HPDE6-E6E7 (cell line): ENCODE measurements at regions not wholly inside any gene's neighbourhood (a gene's known extent, or its start where the extent isn't known, plus 50 kb on each side); places are given as distances from the start of the nearest gene placed in this dataset.

Source experiments
- DNase-seq: peaks from one replicate; pipeline ENCODE4 v3.0.0; 2011; ENCODE audit warnings: missing footprints; ENCODE audit errors: extremely low spot score

DNA sequence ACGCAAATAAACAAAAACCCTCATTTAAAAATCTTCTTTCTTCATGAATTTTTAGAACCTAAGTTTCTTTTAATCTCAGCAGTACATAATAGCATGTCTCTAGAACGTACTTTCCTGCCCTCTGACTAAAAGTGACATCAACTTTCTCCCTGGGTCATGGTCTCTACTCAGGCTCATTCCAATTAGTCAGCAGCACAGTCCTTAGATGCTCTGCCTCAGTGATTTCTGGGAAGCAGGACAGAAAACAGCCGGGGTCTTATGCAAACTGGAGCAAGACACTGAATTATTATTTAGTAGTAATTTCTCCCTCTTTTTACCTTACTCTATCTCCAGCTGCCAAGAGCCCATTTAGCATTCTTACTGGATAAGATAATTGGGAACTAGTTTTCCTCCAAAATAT is 365.2 kb downstream of the TUSC7 start:
- no peak for DNase-seq

DNA sequence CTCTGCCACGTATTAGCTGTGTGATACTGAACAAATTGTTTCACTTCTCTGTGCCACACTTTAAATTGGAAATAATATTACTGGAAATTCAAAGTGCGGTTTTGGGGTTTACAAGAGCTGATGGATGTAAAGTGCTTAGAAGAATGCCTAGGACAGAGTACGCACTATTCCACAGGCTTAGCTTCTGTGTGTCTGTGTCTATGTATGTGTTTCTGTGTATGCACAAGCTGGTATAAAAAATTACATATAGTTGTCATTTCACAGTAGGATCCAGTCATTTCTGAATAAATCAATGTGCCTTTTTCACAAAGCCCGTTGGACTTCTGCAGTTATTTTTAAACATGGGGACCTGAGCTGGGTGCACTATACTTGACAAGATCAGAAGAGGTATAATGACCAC is 370.4 kb downstream of the TUSC7 start:
- no peak for DNase-seq

DNA sequence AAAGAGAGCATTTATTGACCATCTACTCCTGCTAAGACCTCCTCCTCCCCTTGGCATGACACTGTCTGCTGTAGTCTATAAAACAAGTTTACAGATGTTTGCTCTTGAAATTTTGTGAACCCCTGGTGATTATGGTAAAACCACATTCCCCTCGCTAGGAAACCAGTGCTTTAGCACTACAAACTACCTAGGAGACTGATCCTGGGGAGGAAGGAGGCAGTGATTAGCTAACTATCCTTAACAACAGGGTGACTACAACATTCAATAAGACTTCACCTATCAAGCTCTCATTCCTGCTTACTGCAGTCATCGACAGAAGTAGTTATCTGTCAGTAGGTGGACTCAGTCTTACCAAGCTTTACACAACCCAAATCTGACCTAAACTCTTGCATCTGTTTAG is 371.3 kb downstream of the TUSC7 start:
- DNase-seq, result no peak

DNA sequence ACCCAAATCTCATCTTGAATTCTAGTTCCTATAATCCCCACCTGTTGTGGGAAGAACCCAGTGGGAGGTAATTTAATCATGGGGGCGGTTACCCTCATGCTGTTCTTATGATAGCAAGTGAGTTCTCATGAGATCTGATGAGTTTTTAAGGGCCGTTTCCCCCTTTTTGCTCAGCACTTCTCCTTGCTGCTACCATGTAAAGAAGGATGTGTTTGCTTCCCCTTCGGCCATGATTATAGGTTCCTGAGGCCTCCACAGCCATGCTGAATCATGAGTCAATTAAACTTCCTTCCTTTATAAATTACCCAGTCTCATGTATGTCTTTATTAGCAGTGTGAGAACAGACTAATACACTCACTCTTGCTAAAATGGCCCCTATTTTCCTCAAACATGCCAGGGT is 374.7 kb downstream of the TUSC7 start:
- no peak for DNase-seq

DNA sequence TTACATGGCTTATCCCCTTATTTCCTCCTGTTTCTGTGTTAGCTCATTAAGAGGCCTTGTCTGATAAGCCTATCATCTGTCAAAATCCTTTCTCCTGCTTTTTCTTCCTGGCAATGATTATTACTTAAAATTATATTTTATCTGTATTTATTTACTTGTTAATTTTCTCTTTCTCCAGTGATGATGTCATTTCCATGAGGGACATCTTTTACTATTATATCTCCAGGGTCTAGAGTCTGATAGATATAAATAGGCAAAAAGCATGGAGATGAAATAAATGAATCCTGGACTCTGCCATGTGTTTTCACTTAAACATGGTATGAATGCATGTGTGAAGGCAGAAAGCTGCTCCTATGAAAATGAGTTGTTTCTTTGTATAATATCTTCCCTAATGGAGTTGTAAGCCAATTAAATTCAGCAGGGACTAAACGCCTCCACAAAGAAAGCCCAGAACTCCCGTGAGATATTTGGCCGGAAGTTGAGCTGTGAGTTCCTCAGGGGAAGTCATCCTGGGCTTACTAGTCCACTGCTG is 375.2 kb downstream of the TUSC7 start:
- DNase-seq, result no peak

DNA sequence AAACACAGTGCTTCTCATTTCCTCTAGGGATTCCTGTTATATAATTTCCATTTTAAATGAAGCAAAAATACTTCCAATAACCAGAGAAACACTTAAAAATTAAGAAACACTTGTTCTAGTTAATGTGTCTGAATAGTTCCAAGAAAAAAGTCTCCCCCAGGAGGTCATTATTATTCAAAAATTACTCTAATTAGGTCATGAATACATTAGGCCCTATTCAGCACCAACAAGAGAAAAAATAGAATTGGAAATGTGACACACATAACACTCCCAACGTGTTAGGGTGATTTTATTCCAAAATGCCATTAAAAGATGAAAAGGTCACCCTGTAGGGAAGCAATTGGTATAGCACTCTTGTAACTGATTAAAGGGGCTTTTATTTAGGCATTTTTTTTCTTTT is 382.1 kb downstream of the TUSC7 start:
- DNase-seq, result no peak

DNA sequence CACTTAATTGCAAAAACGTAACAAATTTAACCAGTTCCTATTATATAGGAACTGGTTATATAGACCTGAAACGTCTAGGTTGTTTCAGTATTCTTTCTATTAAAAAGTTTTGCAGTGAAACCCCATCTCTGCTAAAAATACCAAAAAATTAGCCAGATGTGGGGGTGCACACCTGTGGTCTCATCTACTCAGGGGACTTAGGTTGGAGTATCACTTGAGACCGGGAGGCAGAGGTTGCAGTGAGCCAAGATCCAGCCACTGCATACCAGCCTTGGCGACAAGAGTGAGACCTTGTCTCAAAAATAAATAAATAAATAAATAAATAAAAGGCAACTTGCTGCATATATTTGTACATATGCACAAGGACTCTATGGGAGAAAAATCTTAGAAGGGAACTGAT is 387.0 kb downstream of the TUSC7 start:
- DNase-seq, result no peak

DNA sequence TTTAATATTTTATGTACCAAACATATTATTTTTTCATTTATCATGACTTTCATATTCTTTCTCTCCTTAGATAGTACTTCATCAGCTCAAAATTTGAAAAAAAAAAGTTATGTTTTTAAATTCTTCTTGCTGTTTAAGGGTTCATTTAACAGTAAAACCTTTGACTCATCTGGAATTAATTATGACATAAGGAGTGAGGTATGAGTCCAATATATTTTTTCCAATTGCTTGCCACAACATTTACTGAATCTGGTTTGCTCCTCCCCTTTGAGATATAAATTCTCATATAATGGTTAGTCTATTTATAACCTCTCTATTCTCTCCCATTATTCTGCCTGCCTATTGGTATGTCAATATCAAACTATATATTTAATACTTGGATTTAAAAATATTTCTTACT is 387.8 kb downstream of the TUSC7 start:
- DNase-seq, result no peak

DNA sequence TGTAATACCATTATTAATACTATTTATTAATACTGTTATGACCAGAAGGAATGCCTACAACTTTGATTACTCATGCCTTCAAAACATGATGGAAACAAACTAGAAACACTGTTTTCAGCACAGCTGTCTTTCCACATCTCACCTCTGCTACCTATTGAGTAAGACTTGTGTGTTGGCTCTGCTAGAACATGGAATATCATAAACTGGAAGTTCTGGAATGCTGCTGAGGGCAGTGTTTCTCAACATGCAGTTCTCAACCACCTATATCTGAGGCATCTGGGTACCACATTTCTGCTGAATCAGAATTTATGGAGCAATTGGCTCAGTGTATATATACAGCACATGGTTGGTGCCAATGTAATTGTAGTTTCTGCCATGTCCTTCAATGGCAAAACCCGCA is 392.1 kb downstream of the TUSC7 start:
- no peak for DNase-seq

DNA sequence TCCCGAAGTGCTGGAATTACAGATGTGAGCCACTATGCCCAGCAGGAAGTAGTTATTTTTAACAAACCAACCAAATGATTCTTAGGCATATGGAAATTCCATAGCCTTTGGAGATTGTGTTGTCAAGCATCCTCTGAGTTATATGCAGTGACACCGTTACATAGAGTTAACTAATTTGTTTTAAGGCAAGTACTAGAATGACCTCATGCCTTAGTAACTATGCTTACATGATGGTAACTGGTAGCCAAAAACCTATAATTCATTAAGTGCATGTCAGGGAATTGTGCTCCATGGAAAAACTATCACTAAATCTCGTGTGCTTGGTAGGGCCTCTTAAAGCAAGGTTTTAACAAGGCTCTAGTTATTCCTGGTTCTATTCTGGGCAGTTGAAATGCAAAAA is 392.8 kb downstream of the TUSC7 start:
- no peak for DNase-seq

DNA sequence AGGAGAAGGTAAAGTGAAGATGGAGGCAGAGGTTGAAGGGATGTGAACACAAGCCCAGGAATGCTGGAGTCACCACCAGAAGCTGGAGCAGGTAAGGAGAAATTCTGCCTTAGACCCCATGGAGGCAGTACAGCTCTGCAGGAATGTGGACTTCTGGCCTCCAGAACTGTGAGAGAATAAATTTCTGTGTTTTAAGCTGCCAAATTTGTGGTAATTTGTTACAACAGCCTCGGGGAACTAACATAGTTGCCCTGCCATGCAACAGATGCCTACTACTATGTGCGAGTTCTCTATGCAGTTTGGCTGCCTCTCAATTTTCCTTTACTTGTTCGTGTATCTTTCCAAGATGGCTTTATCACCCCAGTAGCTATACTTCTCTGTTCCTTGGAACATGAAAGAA is 394.1 kb downstream of the TUSC7 start:
- no peak for DNase-seq

DNA sequence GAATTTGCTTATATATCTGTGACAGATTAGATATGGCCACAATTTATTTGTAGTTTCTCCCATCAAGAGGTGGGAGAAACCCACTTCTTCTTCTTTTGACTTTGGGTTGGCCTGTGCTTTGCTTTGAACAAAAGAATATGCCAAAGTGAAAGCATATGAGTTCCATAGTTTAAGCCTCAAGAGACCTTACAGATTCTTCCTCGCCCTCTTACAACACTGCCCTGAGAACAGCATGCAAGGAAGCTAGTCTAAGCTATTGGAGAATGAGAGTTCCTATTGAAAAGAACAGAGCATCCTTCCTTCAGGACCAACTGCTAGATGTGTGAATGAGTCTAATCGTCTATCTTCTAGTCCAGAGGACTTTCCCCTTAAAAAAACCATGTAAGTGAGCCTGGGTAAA is 394.8 kb downstream of the TUSC7 start:
- no peak for DNase-seq

DNA sequence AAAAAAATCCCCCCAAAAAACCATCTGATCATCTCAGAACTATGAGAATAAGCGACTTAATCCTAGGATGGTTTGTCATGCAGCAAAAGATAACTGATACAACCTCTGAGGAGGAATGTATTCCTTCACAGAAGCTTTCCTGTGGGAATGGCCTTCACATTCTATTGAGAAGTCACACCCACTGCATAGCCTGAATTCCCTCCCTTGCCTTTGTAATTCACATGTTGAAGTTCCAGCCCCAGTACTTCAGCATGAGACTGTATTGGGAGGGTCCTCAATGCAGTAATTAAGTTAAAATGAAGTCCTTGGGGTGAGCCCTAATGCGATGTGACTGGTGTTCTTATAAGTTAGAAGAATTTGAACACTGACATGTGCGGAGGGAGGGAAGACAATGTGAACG is 395.2 kb downstream of the TUSC7 start:
- no peak for DNase-seq

DNA sequence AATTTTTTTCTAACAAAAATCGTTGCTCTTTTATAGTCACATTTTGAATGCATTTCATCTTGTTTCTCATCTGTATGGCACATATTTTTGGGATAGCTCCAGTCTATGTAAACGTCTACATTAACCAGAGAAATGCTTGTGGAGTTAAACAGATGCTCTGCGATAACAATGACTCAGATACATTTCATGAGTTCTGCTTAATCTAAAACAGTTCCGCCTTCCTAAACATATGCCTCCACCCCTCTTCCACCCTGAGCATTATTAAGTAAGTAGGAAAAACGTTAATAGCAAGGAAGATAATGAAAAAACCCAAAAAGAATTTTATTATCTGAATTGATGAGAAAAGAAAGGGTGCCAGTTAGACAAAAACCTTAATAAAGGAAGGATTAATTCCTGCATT is 396.1 kb downstream of the TUSC7 start:
- DNase-seq, result no peak

DNA sequence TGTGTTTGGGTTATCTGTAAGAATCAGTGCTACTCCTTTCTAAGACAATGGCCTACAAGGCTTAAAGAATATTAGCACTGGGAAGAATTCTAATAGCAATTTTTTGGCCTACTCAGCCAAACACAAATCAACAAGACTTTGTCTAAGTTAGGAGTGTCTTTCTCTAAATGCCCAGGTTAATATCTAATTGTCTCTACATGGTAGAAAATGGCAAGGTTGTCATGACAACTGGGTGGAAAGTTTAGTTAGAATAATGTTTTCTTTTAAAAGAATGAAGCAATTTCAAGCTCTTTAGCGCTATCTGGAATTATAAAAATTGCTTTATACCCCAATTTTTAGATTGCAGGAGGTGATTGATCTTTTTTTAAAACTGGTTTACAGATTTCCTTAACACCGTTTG is 396.8 kb downstream of the TUSC7 start:
- DNase-seq, result no peak

DNA sequence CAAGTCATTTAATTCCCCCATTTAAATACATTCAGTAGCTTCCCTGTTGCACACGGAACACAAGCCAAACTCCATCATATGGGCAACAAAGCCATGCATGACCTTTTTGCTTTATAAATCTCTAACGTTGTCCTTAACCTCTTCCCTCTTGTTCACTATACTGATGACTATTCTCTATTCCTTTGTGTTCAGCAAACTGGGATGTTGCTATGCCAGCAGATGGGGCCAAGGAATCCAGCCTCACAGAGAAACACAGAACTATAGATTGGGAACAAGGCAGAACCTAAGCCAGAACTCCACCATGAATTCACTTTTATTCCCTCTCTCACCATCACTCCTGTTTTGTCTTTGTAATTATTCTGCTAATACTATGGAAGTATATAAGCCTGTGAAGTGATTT is 398.4 kb downstream of the TUSC7 start:
- DNase-seq, result no peak

DNA sequence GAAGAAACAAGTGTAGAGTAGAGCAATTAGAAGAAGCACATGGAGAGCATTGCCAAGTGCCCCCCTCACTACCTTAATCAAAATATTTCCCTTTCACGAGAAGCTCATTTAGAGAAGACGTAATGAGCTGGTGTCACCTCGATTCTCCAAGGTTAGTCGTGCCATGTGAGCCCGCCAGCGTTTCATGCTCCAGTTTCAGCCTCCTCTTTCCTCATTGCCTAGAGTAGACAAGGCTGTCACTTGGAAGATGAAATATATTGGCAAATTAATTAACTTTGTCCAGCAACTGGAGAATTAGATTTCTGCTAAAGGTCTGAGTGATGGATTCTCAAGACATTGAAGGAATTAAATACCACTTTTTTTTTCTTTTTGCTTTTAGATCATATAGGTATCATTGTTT is 399.6 kb downstream of the TUSC7 start:
- DNase-seq, result no peak

DNA sequence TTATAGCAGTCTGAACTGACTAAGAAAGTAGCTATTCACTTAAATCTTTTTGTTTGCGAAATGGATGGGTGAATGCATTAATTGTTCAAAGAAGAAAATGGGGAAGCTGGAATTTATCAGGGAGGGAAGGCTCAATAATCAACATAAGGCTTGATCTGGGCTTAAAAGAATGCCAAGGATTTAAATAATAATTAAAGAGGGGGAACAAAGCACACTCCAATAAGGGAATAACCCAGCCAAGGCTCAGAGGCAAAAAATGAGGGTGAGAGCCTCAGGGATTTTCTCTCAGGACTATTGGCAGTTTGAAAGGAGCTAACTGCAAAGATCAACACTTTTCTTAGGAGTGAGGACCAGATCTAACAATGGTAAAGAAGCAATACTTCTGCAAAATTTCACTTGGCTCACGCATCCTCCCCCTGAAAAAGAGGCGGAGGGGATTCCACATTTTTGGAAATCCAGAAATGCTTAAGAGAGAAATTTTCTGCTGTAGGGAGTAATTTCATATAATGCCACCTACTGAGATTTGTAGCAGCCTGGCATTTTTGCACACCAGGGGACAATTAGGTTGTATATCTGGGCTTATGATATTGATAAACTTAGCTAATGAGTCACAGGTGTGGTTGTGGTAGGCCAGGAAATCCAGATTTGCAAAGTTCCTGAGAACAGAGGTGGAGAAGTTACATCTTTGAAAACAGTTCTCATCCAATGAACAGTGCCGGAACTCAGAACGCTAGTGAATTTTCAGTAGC is 405.1 kb downstream of the TUSC7 start:
- DNase-seq, result no peak

DNA sequence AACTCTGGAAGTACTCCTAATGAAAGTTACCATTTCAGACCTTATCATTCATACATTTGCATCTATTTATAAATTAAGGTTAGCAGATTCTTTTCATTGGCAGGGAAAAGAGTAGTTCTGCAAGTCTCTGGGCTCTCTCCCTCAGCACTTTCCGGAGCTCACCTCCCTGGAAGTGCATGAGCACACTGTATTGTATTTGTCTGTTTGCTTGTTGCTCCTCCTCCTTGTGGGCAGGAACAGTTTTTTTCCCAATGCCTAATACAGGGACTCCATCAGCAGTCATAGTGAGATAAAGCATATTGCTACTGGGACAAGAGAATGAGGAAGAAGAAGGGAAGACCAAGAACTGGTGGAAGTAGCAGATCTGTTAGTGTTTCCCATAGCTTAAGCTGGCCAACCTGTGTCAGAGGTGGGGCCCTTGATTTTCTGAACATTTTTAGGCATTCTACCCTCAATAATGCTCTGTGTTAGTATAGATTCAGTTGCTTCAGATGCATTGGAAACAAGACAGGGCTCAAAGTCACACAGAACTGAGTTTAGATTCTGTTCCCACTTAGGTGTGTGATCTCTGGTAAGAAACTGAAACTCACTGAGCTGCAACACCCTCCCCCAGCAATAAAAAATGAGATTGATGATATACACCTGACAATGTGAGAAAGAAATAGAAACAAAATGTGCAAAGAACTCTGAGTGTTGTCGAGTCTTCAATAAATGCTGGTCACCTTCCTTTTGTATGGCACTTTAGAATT is 407.8 kb downstream of the TUSC7 start:
- no peak for DNase-seq

DNA sequence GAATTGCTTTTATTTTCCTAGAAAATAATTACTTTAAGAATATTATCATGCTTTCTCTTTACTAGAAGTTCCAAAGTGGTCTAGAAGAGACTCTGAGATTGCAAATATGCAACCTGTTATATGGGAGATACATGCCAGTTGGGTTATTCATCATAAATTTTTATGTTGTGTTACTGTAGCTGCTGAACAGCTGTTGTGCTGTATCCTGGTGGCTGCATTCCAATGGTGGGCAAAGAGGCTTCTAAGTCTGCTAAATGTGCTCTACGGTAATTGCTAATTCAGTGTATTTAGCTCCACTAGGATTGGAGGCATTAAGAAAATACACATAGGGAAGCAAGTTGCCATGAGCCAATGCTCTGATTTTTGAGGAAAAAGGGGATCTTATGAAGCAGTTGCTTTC is 409.0 kb downstream of the TUSC7 start:
- DNase-seq, result no peak

DNA sequence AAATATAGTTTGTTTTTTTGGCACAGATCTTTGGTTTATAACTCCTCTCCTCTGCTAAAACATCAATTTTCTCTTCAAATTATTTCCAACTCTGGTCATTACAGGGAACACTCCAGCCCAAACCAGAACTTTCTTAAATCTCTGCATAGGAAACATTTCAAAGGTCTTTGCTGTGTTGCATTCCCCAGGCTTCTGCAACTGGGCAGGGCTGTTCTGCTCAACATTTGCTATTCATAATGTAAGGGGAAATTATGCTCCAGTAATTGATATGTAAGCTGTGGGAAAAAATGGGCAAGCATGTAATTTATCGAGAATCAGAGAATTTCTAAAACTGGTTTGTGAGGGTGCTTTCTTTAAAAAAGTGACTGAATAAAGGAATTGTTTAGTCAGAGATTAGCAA is 410.4 kb downstream of the TUSC7 start:
- no peak for DNase-seq

DNA sequence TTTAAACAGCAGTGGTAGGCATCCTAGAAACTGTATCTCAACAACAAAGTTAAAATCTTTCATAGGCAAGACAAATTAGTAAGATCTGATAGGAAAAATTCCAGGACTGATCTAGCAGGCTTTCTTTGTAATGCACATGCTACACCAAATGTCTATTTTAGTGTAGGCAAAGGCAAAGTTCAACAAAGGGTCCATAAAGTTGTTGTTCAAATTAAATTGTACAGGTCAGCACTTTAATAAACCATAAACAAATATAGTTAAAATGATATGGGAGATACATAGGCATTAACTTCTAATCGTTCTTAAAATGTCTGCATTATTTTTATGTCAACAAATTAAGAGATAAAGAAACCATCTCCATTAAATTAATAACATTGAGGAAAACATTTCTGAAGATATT is 413.0 kb downstream of the TUSC7 start:
- DNase-seq, result no peak

DNA sequence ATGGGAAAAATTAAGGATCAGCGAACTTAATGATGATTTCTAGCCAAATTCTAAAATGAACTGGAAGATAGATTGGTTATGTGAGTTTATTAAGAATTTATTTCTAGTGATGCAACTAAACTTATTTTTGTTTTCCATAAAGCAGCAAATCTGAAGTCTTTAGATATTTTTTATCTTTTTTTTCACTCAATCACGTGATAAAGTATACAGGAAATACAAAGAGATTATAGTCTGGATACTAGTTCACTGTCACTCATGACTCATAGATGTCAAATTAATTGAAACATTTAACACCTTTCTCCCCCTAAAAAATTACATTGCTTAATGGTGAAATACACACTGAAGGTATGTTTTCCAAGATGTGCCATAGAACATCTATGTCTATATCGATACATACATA is 416.9 kb downstream of the TUSC7 start:
- DNase-seq, result no peak
